ENCODE measurements at regions not wholly inside any gene's neighbourhood (a gene's known extent, or its start where the extent isn't known, plus 50 kb on each side); places are given as distances from the start of the nearest gene placed in this dataset.

DNA sequence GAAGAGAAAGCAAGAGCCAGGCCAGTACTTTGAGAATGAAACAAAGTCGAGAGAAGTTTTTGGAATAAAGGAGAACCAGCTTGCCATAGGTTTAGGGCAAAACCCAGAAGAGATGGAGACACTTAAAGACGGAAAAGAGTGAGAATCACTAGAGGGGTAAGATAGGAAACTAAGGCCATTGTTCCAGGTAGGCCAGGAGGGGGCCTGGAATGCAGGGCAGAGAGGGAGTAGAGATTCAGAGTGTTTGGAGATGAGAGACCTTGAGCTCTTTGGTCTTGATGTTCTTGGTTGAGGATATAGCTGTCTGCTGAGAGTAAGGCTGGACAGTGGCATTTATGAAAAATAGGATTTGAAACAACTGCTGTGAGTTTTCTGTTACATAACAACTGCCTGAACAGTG is 263.3 kb upstream of the POU2AF2 start:
- no peaks in the 10 kb centered on the region for H3K36me3 ChIP-seq (replicated peaks; ENCODE audit: control insufficient read depth, insufficient read depth, low read length)
- DNase-seq, result peak; percentile 20
- no peaks in the 10 kb centered on the region for H3K27me3 ChIP-seq (ENCODE audit: control insufficient read depth, insufficient read depth, low read length)
- H3K4me3 ChIP-seq (ENCODE audit: insufficient read depth, low read depth, low read length), result no peak overlapping the region

DNA sequence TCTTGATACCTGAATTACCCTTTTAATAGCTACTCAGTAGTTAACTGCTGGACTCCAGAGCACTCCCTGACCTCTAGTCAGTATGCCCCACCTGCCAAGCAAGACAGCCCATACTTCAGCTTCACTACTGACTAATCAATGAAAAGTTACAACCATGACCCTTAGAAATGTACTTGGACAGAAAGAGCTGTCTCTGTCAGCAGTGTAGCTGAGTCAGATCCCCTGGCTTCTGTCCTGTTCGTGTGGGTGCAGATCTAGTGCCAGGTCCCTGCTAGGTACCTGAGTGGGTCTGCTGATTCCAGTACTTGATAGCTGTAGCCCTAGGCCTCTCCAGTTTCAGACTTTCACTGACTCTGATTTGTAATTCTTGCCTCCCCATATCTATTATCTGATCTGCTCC is 265.8 kb upstream of the POU2AF2 start:
- Histone ChIP-seq H3K27me3 (ENCODE audit: control insufficient read depth, insufficient read depth, low read length) (no peaks in the 10 kb centered on the region), H3K36me3 (replicated peaks; ENCODE audit: control insufficient read depth, insufficient read depth, low read length) (no peaks in the 10 kb centered on the region), H3K4me3 (ENCODE audit: insufficient read depth, low read depth, low read length) (no peak overlapping the region)
- DNase-seq, result no peak

DNA sequence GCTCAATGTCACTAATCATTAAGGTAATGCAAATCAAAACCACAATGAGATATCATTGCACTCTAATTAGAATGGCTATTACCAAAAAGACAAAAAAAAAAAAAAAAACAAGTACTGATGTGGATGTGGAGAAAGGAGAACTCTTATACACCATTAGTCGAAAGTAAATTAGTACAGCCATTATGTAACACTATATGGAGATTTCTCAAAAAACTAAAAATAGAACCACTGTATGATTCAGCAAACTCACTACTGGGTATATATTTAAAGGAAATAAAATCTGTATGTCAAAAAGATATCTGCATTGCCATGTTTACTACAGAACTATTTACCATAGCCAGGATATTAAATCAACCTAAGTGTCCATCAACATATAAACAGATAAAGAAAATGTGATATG is 265.4 kb upstream of the ARHGAP20 start:
- H3K4me3 ChIP-seq (ENCODE audit: insufficient read depth, low read depth, low read length), result no peak overlapping the region
- no peaks in the 10 kb centered on the region for H3K27me3 ChIP-seq (ENCODE audit: control insufficient read depth, insufficient read depth, low read length)
- DNase-seq, result no peak
- no peaks in the 10 kb centered on the region for H3K36me3 ChIP-seq (replicated peaks; ENCODE audit: control insufficient read depth, insufficient read depth, low read length)

DNA sequence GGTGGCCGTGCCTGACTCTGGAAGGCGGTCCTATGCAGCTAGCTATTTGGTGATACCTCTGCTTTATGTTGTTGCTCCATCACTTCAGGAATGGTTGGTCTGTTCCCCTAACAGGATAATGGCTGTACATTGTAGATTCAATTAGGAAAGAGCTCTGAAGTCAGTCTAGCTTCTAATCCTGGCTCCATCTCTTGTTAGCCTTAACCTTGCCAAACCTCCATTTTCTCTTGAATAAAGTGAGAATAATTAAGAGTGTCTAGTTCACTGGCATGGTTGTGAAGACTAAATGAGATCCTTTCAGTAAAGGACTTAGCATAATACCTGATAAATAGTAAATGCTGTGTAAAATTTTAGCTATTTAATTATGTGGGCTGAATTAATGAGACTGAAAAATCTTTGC is 262.5 kb upstream of the ARHGAP20 start:
- no peaks in the 10 kb centered on the region for H3K36me3 ChIP-seq (replicated peaks; ENCODE audit: control insufficient read depth, insufficient read depth, low read length)
- no peaks in the 10 kb centered on the region for H3K27me3 ChIP-seq (ENCODE audit: control insufficient read depth, insufficient read depth, low read length)
- no peak for DNase-seq
- H3K4me3 ChIP-seq (ENCODE audit: insufficient read depth, low read depth, low read length), result no peak overlapping the region

DNA sequence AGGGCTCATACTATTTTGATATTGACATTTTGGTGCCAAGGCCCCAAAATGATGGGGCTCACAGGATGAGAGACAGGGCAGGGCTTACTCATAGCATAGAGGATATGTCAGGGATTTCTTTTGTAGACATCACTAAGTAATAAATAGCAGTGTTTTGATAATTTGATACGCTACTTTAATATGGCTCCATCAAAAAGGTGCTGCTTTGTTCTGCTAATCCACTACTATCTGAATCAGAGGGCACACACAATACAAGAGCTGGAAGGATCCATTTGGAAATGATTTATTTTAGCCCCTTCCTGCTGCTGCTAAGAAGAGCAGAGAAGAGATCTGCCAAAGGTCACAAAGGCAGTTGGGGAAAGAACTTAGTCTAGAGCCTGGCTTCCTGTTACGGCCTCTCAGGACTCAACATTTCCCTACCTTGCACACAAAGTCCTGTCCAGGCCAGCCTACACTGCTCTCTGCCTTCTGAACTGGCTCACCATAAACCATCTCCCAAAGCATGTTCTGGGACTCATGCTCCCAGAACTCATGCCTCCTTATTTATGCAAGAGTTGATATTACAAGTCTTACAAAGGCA is 261.3 kb upstream of the ARHGAP20 start:
- no peaks in the 10 kb centered on the region for H3K36me3 ChIP-seq (replicated peaks; ENCODE audit: control insufficient read depth, insufficient read depth, low read length)
- H3K27me3 ChIP-seq (ENCODE audit: control insufficient read depth, insufficient read depth, low read length), result no peaks in the 10 kb centered on the region
- no peak overlapping the region for H3K4me3 ChIP-seq (ENCODE audit: insufficient read depth, low read depth, low read length)
- no peak for DNase-seq

DNA sequence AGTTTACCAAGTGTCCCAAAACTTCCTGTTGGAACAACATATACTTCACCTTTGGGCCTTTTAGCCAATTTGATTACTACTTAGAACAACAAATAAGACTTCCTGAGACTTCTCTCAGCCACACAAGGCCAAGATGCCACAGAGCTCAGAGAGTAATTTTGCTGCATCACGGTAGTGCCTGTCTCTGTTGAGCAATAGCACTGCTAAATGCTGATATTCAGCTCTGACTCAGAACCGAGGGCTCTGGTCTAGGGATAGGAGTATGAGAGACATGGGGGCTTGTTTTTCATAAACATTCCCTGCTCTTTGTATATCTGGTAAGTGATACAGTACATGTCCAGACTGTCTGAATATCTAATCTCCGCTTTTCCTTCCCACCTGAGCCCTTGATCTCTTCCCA is 260.4 kb upstream of the ARHGAP20 start:
- H3K4me3 ChIP-seq (ENCODE audit: insufficient read depth, low read depth, low read length), result no peak overlapping the region
- DNase-seq, result no peak
- H3K27me3 ChIP-seq (ENCODE audit: control insufficient read depth, insufficient read depth, low read length), result no peaks in the 10 kb centered on the region
- H3K36me3 ChIP-seq (replicated peaks; ENCODE audit: control insufficient read depth, insufficient read depth, low read length), result no peaks in the 10 kb centered on the region

DNA sequence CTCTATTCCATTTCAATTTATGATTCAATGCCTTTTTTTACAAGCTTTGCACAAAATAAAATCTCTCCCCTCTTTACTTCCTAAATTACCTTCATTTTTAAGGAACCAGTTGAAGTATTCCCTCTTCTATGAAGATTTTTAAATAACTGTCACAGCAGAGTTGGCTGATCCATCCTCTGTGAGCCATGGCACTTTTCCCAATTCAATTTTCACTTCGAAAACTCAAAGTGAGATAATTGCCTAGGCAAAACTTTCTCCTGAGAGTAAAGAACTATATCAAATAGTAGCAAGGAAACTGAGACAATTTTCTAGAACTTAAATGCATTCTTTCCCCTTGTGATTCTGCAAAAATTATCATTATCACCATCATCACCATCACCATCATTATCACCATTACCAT is 259.9 kb upstream of the ARHGAP20 start:
- Histone ChIP-seq H3K27me3 (ENCODE audit: control insufficient read depth, insufficient read depth, low read length) (no peaks in the 10 kb centered on the region), H3K36me3 (replicated peaks; ENCODE audit: control insufficient read depth, insufficient read depth, low read length) (no peaks in the 10 kb centered on the region), H3K4me3 (ENCODE audit: insufficient read depth, low read depth, low read length) (no peak overlapping the region)
- no peak for DNase-seq

DNA sequence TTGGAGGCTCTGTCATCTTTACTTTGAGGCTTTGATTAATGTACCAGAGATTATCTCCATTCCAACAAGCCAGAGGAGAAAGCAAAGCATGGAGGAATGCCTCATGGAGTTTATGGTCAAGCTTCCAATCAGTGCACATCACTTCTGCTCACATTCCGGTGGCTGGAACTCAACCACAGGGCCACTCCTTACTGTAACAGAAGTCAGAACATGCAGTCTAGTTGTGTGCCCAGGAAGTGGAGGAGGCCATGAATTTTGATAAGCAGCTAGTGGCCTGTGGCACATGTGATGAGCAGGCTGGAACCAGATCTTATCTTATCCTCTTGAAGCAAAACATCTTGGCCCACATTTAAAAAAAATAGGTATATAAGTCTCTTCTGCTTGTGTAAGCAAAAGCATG is 258.9 kb upstream of the ARHGAP20 start:
- no peaks in the 10 kb centered on the region for H3K27me3 ChIP-seq (ENCODE audit: control insufficient read depth, insufficient read depth, low read length)
- DNase-seq, result no peak
- no peak overlapping the region for H3K4me3 ChIP-seq (ENCODE audit: insufficient read depth, low read depth, low read length)
- no peaks in the 10 kb centered on the region for H3K36me3 ChIP-seq (replicated peaks; ENCODE audit: control insufficient read depth, insufficient read depth, low read length)

DNA sequence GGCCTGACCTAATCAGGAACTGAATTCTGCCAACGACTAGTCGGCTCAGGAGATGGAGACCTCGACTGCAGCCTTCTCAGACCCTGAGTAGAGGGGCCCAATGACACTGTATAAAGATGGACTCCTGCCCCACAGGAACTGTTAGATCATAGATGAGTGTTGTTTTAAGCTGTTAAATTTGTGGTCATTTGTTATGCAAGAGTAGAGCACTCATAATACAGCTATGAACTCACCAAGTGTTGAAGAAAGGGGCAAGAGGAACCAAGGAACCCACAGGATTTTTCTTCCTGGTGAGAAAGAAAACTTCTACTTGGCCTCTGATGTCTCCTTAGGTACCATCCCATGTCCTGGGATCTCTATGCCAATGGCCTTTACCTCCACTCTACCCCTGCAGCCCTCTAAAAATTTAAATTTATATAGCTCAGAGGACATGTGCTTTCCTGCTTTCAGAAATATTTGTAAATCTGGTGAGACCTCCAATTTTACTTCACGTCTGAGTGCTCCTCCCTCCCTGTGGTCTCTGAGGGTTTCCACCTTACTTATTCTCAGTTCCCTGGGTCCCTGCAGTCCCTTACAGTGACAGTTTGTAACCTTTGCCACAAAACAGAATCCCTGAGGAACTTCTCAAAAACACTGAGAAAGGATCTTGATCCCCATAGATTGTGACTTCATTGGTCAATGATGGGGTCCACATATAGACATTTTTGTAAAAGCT is 256.3 kb upstream of the ARHGAP20 start:
- Histone ChIP-seq H3K4me3 (ENCODE audit: insufficient read depth, low read depth, low read length) (no peak overlapping the region), H3K36me3 (replicated peaks; ENCODE audit: control insufficient read depth, insufficient read depth, low read length) (no peaks in the 10 kb centered on the region), H3K27me3 (ENCODE audit: control insufficient read depth, insufficient read depth, low read length) (no peaks in the 10 kb centered on the region)
- no peak for DNase-seq

DNA sequence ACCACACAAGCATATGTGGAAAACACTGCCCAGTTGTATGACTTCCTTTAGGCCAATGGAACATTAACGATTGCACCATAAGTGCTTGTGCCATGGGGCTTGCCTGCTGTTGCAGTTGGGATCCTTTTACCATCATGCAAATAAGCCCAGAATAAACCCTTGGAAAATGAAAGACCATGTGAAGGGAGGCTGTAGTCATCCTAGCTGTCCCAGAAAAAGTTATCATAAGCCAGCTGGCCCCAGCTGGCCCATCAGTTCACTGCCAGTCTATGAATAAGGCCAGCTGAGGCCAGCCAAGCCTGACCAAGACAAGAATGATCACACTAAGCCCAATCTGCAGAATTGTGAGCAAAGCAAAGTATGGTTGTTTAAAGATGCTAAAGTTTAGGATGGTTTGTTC is 253.9 kb upstream of the ARHGAP20 start:
- H3K4me3 ChIP-seq (ENCODE audit: insufficient read depth, low read depth, low read length), result no peak overlapping the region
- no peaks in the 10 kb centered on the region for H3K27me3 ChIP-seq (ENCODE audit: control insufficient read depth, insufficient read depth, low read length)
- no peak for DNase-seq
- no peaks in the 10 kb centered on the region for H3K36me3 ChIP-seq (replicated peaks; ENCODE audit: control insufficient read depth, insufficient read depth, low read length)

DNA sequence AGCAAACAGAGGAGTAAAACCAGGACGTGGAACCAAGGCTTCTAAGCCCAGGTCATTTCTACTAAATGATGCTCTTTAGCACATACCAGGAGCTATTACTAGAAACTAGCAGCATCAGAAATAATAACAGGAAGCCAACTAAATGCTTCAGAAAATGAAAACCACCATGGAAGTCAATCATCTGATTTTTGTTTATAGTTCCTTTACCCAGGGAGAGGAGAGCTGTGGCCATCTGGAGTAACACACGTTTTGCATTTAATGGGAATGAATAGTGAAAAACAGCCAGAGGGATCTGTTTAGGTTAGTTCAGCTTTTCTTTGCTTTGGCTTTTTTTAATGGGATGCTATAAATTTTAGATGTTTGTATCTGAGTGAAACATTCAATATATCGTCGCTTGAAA is 250.7 kb upstream of the ARHGAP20 start:
- H3K4me3 ChIP-seq (ENCODE audit: insufficient read depth, low read depth, low read length), result no peak overlapping the region
- H3K36me3 ChIP-seq (replicated peaks; ENCODE audit: control insufficient read depth, insufficient read depth, low read length), result no peaks in the 10 kb centered on the region
- no peaks in the 10 kb centered on the region for H3K27me3 ChIP-seq (ENCODE audit: control insufficient read depth, insufficient read depth, low read length)
- DNase-seq, result no peak

DNA sequence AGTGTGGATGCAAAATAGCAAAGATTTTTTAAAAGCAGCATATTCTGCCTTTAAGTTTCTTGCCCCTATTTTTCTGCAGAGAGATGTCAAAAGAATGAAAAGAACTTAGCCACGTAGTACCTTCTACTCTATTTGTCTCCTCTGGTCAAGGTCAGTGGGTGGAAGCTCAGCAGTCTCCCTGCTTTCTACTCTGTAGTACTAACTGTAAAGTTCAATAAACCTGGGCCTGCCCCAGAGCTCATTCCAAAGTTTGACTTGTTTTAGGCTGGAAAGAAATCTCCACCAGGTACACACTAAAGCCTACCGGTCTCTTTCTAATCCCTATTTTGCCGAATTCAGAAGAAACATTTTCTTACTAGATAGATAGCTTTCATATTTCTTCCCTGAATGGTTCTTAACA is 247.9 kb upstream of the ARHGAP20 start:
- Histone ChIP-seq H3K27me3 (ENCODE audit: control insufficient read depth, insufficient read depth, low read length) (no peaks in the 10 kb centered on the region), H3K36me3 (replicated peaks; ENCODE audit: control insufficient read depth, insufficient read depth, low read length) (no peaks in the 10 kb centered on the region), H3K4me3 (ENCODE audit: insufficient read depth, low read depth, low read length) (no peak overlapping the region)
- DNase-seq, result no peak

DNA sequence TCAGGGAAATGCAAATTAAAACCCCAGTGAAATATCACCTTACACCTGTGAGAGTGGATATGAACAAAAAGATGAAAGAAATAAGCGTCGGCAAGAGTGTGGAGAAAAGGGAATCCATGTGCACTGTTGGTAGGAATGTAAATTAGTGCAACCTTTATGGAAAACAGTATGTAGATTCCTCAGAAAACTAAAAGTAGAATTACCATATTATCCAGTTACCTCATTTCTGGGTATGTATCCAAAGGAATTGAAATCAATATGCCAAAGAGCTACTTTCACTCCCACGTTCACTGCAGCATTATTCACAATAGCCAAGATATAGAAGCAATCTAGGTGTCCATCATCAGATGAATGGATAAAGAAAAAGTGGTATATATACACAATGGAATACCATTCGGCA is 246.0 kb upstream of the ARHGAP20 start:
- no peak for DNase-seq
- H3K36me3 ChIP-seq (replicated peaks; ENCODE audit: control insufficient read depth, insufficient read depth, low read length), result no peaks in the 10 kb centered on the region
- H3K27me3 ChIP-seq (ENCODE audit: control insufficient read depth, insufficient read depth, low read length), result no peaks in the 10 kb centered on the region
- H3K4me3 ChIP-seq (ENCODE audit: insufficient read depth, low read depth, low read length), result no peak overlapping the region

DNA sequence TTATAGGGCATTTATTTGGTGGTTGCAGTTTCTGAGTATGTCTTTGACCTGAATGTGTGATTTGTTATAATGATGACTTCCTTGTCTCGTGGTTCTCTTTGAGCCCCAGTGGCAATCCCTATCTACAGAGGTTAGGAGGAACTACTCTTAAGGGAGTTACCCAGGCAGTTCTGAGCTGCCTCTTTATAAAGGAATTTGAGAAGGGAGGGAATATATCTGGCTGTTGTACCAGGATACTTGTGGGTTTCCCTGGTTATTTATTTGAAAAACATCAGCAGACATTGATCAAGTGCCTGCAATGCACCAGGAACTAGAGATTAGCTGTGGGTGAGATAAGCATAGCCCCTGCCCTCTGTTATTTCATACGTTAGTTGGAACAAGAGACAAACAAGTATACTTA is 243.5 kb upstream of the ARHGAP20 start:
- no peak for DNase-seq
- Histone ChIP-seq H3K36me3 (replicated peaks; ENCODE audit: control insufficient read depth, insufficient read depth, low read length) (no peaks in the 10 kb centered on the region), H3K27me3 (ENCODE audit: control insufficient read depth, insufficient read depth, low read length) (no peaks in the 10 kb centered on the region), H3K4me3 (ENCODE audit: insufficient read depth, low read depth, low read length) (no peak overlapping the region)

DNA sequence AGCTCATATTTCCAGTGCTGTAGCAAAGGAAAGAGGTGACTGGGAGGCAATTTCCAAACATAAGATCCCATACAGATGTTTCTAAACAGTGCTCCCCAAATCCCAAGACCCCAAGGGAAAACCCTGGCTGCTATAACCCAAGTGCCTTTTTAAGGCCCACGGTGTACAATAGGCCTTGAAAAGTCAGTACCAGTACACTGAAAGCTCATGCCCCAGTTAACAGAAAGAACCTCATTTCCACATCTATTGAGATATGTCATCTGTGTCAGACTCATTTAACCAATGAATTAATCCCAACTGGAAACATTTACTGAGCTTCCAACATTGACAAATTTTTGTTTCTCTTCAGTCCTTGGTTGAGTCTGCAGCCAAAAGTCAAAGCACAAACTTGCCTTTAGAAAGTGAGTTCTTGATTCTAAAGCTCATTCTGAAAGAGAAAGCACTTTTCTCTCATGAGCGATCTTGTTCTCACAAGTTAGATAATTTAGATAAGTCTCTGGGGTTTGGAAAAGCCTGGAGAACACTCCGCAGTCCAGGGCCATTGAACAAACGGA is 239.8 kb upstream of the ARHGAP20 start:
- H3K36me3 ChIP-seq (replicated peaks; ENCODE audit: control insufficient read depth, insufficient read depth, low read length), result no peaks in the 10 kb centered on the region
- DNase-seq, result no peak
- no peak overlapping the region for H3K4me3 ChIP-seq (ENCODE audit: insufficient read depth, low read depth, low read length)
- no peaks in the 10 kb centered on the region for H3K27me3 ChIP-seq (ENCODE audit: control insufficient read depth, insufficient read depth, low read length)

All from H7 (cell line).